ENCODE measurements at regions not wholly inside any gene's neighbourhood (a gene's known extent, or its start where the extent isn't known, plus 50 kb on each side); places are given as distances from the start of the nearest gene placed in this dataset.

- no peak for TF ChIP-seq POLR2A (IDR thresholded peaks at IDR 0.05; ENCODE audit: extremely low read depth, insufficient read length)
- TF ChIP-seq, protein P1, sequence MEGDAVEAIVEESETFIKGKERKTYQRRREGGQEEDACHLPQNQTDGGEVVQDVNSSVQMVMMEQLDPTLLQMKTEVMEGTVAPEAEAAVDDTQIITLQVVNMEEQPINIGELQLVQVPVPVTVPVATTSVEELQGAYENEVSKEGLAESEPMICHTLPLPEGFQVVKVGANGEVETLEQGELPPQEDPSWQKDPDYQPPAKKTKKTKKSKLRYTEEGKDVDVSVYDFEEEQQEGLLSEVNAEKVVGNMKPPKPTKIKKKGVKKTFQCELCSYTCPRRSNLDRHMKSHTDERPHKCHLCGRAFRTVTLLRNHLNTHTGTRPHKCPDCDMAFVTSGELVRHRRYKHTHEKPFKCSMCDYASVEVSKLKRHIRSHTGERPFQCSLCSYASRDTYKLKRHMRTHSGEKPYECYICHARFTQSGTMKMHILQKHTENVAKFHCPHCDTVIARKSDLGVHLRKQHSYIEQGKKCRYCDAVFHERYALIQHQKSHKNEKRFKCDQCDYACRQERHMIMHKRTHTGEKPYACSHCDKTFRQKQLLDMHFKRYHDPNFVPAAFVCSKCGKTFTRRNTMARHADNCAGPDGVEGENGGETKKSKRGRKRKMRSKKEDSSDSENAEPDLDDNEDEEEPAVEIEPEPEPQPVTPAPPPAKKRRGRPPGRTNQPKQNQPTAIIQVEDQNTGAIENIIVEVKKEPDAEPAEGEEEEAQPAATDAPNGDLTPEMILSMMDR (IDR thresholded peaks at IDR 0.05; ENCODE audit: low read depth, low read length) = no peak
Observed at GRCh38 chr2:155528034-155528433, 804.5 kb downstream of the NR4A2 start.

All from NB4 (cell line).